GM10266 (cell line): ENCODE measurements at regions not wholly inside any gene's neighbourhood (a gene's known extent, or its start where the extent isn't known, plus 50 kb on each side); places are given as distances from the start of the nearest gene placed in this dataset.

Source experiments
- DNase-seq: peaks from one replicate; pipeline ENCODE4 v3.0.0; 2012; ENCODE audit errors: extremely low spot score
- CTCF ChIP-seq: IDR thresholded peaks from 2 replicates; pipeline ENCODE4 v1.5.1; 2012; ENCODE audit warnings: mild to moderate bottlenecking, low read depth; ENCODE audit not compliant: control insufficient read depth, insufficient read depth; ENCODE audit errors: missing control alignments

GRCh38 chr2:75416420-75417342 is 144.1 kb downstream of the EVA1A start:
- no peak for TF ChIP-seq CTCF
- DNase-seq = peak; percentile 18

- no peak for TF ChIP-seq CTCF
Observed at GRCh38 chr2:75415731-75416130, 145.0 kb downstream of the EVA1A start.

GRCh38 chr2:75415111-75415626 is 145.6 kb downstream of the EVA1A start:
- TF ChIP-seq CTCF = no peak
- DNase-seq = no peak

More at GRCh38 chr2:75415731-75416130, 145.0 kb downstream of the EVA1A start:
- DNase-seq = no peak

- DNase-seq = no peak
- TF ChIP-seq CTCF = no peak
Observed at GRCh38 chr2:75411574-75411973, 149.2 kb downstream of the EVA1A start.

- DNase-seq = no peak
- TF ChIP-seq CTCF = no peak
Observed at GRCh38 chr2:75410702-75411101, 150.0 kb downstream of the EVA1A start.

GRCh38 chr2:75408771-75409170 is 152.0 kb downstream of the EVA1A start:
- no peak for TF ChIP-seq CTCF
- DNase-seq = no peak

- DNase-seq = no peak
- TF ChIP-seq CTCF = no peak
Observed at GRCh38 chr2:75407038-75407530, 153.7 kb downstream of the EVA1A start.
